HG02840 (cell line): ENCODE measurements at regions not wholly inside any gene's neighbourhood (a gene's known extent, or its start where the extent isn't known, plus 50 kb on each side); places are given as distances from the start of the nearest gene placed in this dataset.

Experiments
- ATAC-seq: cut with Tn5 transposase; IDR thresholded peaks from one replicate; pipeline ENCODE4 v1.9.1; 2021; ENCODE audit warnings: mild to moderate bottlenecking, moderate library complexity, moderate number of reproducible peaks; ENCODE audit not compliant: unreplicated experiment, low FRiP score

- ATAC-seq, result no peak
These were observed 71.2 kb upstream of the COL3A1 start for GRCh38 chr2:188902901-188903491.

- ATAC-seq, result no peak
These were observed 70.4 kb upstream of the COL3A1 start for GRCh38 chr2:188903740-188904139.

DNA sequence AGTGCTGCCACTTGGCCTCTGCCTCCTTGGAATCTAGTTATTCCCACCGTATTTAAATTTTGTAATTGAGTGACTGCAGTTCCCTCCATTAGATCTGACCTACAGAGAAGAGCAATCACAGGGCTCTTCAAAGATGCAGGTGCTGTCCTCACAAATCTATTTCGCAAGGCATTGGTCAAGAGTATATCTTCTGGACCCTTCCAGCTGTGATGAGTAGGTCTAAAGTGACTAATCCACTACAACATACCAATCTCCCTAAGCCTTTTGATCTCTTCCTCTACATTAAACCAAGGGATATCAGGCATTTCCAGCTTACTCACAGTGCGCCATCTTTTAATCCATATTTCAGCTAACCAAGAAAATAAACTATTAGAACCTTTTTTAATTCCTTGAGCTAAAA, 65.1 kb upstream of the COL3A1 start:
- no peak for ATAC-seq

- ATAC-seq, result no peak
These were observed 57.4 kb upstream of the COL3A1 start for GRCh38 chr2:188916736-188917135.

- ATAC-seq, result no peak
These were observed 56.5 kb upstream of the COL3A1 start for GRCh38 chr2:188917632-188918031.

GRCh38 chr2:188919824-188920223, 54.3 kb upstream of the COL3A1 start:
- no peak for ATAC-seq

DNA sequence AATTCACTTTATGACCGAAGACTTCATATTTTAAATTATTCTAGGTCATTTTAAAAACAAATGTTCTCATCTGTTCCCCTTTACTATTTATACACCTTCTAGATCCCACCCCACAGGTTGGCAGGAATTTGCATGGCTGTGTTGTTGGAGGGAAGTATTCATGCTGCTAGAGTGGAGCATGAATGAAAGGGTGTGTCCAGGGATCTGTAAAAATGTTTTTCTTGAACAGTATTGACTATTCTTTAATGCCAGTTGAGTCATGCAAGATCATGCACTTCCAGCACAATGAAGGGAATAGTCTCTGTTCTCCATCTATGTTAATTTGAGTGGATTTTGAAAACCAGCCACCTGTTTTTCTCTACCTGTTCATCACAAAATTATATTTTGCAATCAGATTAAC, 52.0 kb upstream of the COL3A1 start:
- no peak for ATAC-seq
